ENCODE measurements at regions not wholly inside any gene's neighbourhood (a gene's known extent, or its start where the extent isn't known, plus 50 kb on each side); places are given as distances from the start of the nearest gene placed in this dataset.

DNA sequence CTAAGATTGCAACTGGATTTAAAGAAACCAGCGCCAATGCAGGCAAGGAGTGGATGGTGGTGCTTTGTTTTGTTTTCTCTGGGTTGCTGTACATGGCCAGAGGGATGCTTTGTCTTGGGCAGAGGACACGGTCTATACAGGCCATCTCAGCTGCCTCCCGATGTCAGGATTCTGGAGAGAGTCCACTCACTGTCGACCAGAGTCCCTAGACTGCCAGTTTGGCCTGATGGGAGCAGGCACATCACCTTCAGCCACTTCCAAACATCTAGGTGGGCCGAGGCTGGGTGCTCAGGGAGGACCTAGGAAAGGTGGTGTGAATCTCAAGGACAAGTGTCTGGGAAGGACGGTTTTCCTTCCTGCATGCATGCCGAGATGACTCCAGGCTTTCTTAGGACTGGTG, 152.1 kb downstream of the BUB3 start:
- TF ChIP-seq POLR2AphosphoS5 (IDR thresholded peaks at IDR 0.05; ENCODE audit: insufficient read depth, low read depth, low read length) (no peak), GATA2 (IDR thresholded peaks at IDR 0.05; ENCODE audit: insufficient read depth, insufficient read length, low read depth, low read length) (no peak), MYC (IDR thresholded peaks at IDR 0.05; ENCODE audit: low read depth, low read length) (no peak), FOS (IDR thresholded peaks at IDR 0.05; ENCODE audit: borderline replicate concordance, insufficient read depth, low read length) (no peak), POLR2A (IDR thresholded peaks at IDR 0.05; ENCODE audit: low read depth, low read length) (no peak), JUN (IDR thresholded peaks at IDR 0.05; ENCODE audit: borderline replicate concordance, insufficient read depth, insufficient read length, low read depth) (no peak), EZH2 (IDR thresholded peaks at IDR 0.05; ENCODE audit: borderline replicate concordance, low read depth, low read length, severe bottlenecking) (no peak)
- TF ChIP-seq, protein P1, sequence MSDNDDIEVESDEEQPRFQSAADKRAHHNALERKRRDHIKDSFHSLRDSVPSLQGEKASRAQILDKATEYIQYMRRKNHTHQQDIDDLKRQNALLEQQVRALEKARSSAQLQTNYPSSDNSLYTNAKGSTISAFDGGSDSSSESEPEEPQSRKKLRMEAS (IDR thresholded peaks at IDR 0.05; ENCODE audit: insufficient read depth, insufficient read length), result no peak
- TF ChIP-seq, protein P2, sequence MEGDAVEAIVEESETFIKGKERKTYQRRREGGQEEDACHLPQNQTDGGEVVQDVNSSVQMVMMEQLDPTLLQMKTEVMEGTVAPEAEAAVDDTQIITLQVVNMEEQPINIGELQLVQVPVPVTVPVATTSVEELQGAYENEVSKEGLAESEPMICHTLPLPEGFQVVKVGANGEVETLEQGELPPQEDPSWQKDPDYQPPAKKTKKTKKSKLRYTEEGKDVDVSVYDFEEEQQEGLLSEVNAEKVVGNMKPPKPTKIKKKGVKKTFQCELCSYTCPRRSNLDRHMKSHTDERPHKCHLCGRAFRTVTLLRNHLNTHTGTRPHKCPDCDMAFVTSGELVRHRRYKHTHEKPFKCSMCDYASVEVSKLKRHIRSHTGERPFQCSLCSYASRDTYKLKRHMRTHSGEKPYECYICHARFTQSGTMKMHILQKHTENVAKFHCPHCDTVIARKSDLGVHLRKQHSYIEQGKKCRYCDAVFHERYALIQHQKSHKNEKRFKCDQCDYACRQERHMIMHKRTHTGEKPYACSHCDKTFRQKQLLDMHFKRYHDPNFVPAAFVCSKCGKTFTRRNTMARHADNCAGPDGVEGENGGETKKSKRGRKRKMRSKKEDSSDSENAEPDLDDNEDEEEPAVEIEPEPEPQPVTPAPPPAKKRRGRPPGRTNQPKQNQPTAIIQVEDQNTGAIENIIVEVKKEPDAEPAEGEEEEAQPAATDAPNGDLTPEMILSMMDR (IDR thresholded peaks at IDR 0.05; ENCODE audit: extremely low read depth in 1 of 2, insufficient read depth in 1 of 2, low read depth in 1 of 2, low read length in 2 of 2), result no peak
- no peak overlapping the region for H3K4me3 ChIP-seq (replicated peaks in 1 of 3; ENCODE audit: insufficient read depth in 1 of 3, low read depth in 1 of 3, low read length in 3 of 3)
- CTCF ChIA-PET, result no interaction called here
- no peak overlapping the region for H2AFZ ChIP-seq (ENCODE audit: low read depth, low read length)
- POLR2A ChIA-PET, result no interaction called here
- no peaks in the 10 kb centered on the region for H3K27me3 ChIP-seq (ENCODE audit: control insufficient read depth in 2 of 2, insufficient read depth in 2 of 2, low read length in 2 of 2)
- H4K20me1 ChIP-seq (replicated peaks; ENCODE audit: control insufficient read depth, extremely low read depth, insufficient read depth, low read length), result no peaks in the 10 kb centered on the region
- H3K4me1 ChIP-seq (ENCODE audit: control insufficient read depth, extremely low read depth, insufficient read depth, low read length), result no peaks in the 10 kb centered on the region
- dilution Hi-C loops (cut with MboI; ENCODE audit: extremely low pct_ligation_motif_present, low sequenced_read_pairs), result no loop called here
- FAIRE-seq, result no peak
- H3K36me3 ChIP-seq (ENCODE audit: control insufficient read depth in 2 of 2, extremely low read depth in 1 of 2, insufficient read depth in 2 of 2, low read length in 2 of 2), result no peaks in the 10 kb centered on the region
- H3K4me2 ChIP-seq (ENCODE audit: insufficient read depth, low read length), result no peak overlapping the region
- H3K9me1 ChIP-seq (replicated peaks; ENCODE audit: control insufficient read depth, extremely low read depth, insufficient read depth, low read length), result no peaks in the 10 kb centered on the region
- no peak for DNase-seq (ENCODE audit: low read depth, low spot score)
- no peak overlapping the region for H3K27ac ChIP-seq (ENCODE audit: insufficient read depth, low read depth, low read length)
- no peak overlapping the region for H3K9ac ChIP-seq (replicated peaks; ENCODE audit: extremely low read depth, insufficient read depth, low read length)
- no TSS peak for BruUV-seq (replicated peaks)
- intact Hi-C loops (cut with micrococcal nuclease), result no loop called here
- H3K79me2 ChIP-seq (ENCODE audit: control insufficient read depth, insufficient read depth, low read length), result no peaks in the 10 kb centered on the region
- H3K9me3 ChIP-seq (replicated peaks; ENCODE audit: control insufficient read depth, insufficient read depth, low read length), result no peaks in the 10 kb centered on the region
